ENCODE measurements at regions not wholly inside any gene's neighbourhood (a gene's known extent, or its start where the extent isn't known, plus 50 kb on each side); places are given as distances from the start of the nearest gene placed in this dataset.

GRCh38 chr15:81083201-81083600, 50.9 kb upstream of the CFAP161 start:
- no peak for TF ChIP-seq CTCF (conservative IDR thresholded peaks at IDR 0.05; ENCODE audit: low read depth, low read length)
- TF ChIP-seq EZH2 (IDR thresholded peaks at IDR 0.05; ENCODE audit: borderline replicate concordance, low read depth, low read length, poor library complexity, severe bottlenecking) = no peak
